Hematopoietic multipotent progenitor cell treated with erythropoietin and hydrocortisone succinate and interleukin-3 and kit ligand, for 8 days (in vitro differentiated cells): ENCODE measurements at regions not wholly inside any gene's neighbourhood (a gene's known extent, or its start where the extent isn't known, plus 50 kb on each side); places are given as distances from the start of the nearest gene placed in this dataset.

Source experiments
- DNase-seq: peaks from one replicate; pipeline ENCODE4 v3.0.0-alpha.2; 2015

DNA sequence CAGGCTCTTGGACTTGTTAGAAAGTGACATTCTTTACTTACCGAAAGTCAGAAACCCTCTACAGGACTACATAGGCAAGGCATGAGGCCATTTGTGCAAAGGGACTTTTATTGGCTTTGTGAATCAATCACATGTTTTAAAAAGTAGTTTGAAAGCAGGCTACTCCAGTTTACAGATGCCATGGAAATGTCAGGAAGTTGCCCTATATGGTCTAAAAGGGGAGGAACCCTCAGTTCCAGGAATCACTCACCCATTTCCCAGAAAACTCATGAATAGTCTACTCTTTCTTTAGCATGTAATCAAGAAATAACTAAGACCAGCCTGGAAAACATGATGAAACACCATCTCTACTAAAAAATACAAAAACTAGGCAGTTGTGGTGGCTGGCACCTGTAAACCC is 51.0 kb upstream of the MKRN3 start:
- DNase-seq: peak; percentile 6

- no peak for DNase-seq
These were observed 58.7 kb upstream of the MKRN3 start for GRCh38 chr15:23506762-23507161.

DNA sequence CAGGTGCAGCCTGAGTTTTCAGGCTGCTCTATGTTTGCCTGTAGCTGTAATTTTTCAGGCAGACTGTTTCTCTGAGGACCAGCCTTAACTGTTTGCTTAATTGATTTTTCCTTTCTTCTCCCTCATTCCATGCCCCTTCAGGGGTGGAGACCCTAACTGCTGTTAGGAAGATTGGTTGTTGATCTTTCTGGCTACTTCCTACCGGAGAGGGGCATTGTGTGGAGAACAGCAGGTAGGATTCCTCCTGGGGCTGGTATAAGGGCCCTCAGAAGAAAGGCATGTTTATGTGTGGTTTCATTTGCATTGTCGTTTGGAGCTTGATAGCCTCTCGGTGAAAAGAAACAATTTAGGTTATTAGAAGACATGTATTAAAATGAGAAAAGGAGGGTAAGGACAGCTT is 56.9 kb upstream of the GOLGA6L2 start:
- no peak for DNase-seq

DNA sequence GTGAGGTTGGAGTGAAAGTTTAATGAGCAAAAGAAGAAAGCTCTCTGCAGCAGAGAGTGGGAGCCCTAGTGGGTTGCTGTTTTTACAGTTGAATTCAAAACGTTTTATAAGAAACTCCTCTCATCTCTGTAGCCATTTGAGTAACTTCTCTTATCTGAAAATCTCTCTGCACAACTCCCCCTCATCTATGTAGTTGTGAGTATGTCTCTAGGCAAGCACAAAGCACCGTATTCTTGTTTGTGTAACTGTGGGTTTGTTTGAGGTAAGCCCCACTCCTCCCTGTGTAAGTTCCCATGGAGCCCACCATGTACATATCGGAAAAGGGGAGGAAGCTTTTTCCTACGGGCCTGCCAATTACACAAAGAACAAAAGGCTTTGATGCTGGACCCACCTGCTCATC is 56.5 kb upstream of the GOLGA6L2 start:
- no peak for DNase-seq

- DNase-seq: no peak
These were observed 50.7 kb upstream of the GOLGA6L2 start for GRCh38 chr15:23497710-23498111.
